ENCODE measurements at regions not wholly inside any gene's neighbourhood (a gene's known extent, or its start where the extent isn't known, plus 50 kb on each side); places are given as distances from the start of the nearest gene placed in this dataset.
A peak's percentile ranks its signal among the peaks of the same experiment; 100 is the strongest.

- no peak for DNase-seq
Observed at GRCh38 chr11:11173316-11174025, 179.6 kb downstream of the CSNK2A3 start.

- DNase-seq = peak; percentile 45
Observed at GRCh38 chr11:11171854-11172253, 181.2 kb downstream of the CSNK2A3 start.

GRCh38 chr11:11171285-11171684 is 181.8 kb downstream of the CSNK2A3 start:
- DNase-seq = no peak

- DNase-seq = no peak
Observed at GRCh38 chr11:11170352-11171084, 182.5 kb downstream of the CSNK2A3 start.

- no peak for DNase-seq
Observed at GRCh38 chr11:11169715-11170351, 183.2 kb downstream of the CSNK2A3 start.

- DNase-seq = no peak
Observed at GRCh38 chr11:11167806-11168205, 185.2 kb downstream of the CSNK2A3 start.

GRCh38 chr11:11164334-11164690 is 188.7 kb downstream of the CSNK2A3 start:
- DNase-seq = no peak

- no peak for DNase-seq
Observed at GRCh38 chr11:11163669-11164333, 189.2 kb downstream of the CSNK2A3 start.

GRCh38 chr11:11163236-11163635 is 189.8 kb downstream of the CSNK2A3 start:
- DNase-seq = no peak

GRCh38 chr11:11157185-11157584 is 195.9 kb downstream of the CSNK2A3 start:
- peak; percentile 63 for DNase-seq

GRCh38 chr11:11155962-11156815 is 196.9 kb downstream of the CSNK2A3 start:
- peak; percentile 16 for DNase-seq

GRCh38 chr11:11152877-11153276 is 200.2 kb downstream of the CSNK2A3 start:
- DNase-seq = no peak

- DNase-seq = peak; percentile 32
Observed at GRCh38 chr11:11149671-11150459, 203.2 kb downstream of the CSNK2A3 start.

- no peak for DNase-seq
Observed at GRCh38 chr11:11148596-11148995, 204.5 kb downstream of the CSNK2A3 start.

- no peak for DNase-seq
Observed at GRCh38 chr11:11148104-11148509, 204.9 kb downstream of the CSNK2A3 start.

- no peak for DNase-seq
Observed at GRCh38 chr11:11146830-11147229, 206.2 kb downstream of the CSNK2A3 start.

GRCh38 chr11:11143849-11144248 is 209.2 kb downstream of the CSNK2A3 start:
- no peak for DNase-seq

- DNase-seq = no peak
Observed at GRCh38 chr11:11142430-11142829, 210.6 kb downstream of the CSNK2A3 start.

GRCh38 chr11:11141065-11141464 is 212.0 kb downstream of the CSNK2A3 start:
- no peak for DNase-seq

GRCh38 chr11:11140510-11140909 is 212.5 kb downstream of the CSNK2A3 start:
- no peak for DNase-seq

- DNase-seq = no peak
Observed at GRCh38 chr11:11137339-11137738, 215.7 kb downstream of the CSNK2A3 start.

Data from activated gamma-delta T cell treated with Interleukin-2 at 50 U/mL for 16 hours (primary cell).